ENCODE measurements at regions not wholly inside any gene's neighbourhood (a gene's known extent, or its start where the extent isn't known, plus 50 kb on each side); places are given as distances from the start of the nearest gene placed in this dataset.
A peak's percentile ranks its signal among the peaks of the same experiment; 100 is the strongest.

DNA sequence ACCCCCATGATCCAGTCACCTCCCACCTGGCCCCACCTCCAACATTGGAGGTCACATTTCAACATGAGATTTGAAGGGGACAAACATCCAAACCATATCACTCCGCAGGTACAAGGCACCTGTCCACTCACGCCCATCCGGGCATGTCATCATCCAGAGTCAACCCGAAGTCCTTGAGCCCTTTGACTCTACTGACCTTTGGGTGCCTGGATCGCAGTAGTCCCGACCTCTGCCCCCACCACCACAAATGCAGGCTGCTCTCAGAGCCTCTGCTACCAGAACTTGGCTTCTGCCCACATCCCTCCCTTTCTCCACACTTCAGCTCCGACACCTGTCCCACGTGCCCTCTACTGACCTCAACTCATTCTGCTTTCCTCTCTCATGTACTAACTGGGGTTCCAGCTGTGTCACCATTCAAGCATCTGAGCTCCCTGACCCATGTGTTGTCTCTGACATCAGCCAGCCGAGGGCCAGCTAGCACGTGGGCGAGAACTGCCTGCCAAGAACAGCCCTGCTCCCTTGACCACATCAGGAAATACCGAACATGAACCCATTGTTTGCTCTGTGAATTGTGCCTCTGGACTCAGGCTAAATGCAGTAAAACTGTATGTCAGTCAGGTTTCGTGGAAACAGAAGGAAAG is 498.3 kb upstream of the SULF2 start (continued):
- no peak for TF ChIP-seq THAP9 (CRISPR knock-in tag; IDR thresholded peaks at IDR 0.05; ENCODE audit: borderline replicate concordance)
- TF ChIP-seq, protein P1, sequence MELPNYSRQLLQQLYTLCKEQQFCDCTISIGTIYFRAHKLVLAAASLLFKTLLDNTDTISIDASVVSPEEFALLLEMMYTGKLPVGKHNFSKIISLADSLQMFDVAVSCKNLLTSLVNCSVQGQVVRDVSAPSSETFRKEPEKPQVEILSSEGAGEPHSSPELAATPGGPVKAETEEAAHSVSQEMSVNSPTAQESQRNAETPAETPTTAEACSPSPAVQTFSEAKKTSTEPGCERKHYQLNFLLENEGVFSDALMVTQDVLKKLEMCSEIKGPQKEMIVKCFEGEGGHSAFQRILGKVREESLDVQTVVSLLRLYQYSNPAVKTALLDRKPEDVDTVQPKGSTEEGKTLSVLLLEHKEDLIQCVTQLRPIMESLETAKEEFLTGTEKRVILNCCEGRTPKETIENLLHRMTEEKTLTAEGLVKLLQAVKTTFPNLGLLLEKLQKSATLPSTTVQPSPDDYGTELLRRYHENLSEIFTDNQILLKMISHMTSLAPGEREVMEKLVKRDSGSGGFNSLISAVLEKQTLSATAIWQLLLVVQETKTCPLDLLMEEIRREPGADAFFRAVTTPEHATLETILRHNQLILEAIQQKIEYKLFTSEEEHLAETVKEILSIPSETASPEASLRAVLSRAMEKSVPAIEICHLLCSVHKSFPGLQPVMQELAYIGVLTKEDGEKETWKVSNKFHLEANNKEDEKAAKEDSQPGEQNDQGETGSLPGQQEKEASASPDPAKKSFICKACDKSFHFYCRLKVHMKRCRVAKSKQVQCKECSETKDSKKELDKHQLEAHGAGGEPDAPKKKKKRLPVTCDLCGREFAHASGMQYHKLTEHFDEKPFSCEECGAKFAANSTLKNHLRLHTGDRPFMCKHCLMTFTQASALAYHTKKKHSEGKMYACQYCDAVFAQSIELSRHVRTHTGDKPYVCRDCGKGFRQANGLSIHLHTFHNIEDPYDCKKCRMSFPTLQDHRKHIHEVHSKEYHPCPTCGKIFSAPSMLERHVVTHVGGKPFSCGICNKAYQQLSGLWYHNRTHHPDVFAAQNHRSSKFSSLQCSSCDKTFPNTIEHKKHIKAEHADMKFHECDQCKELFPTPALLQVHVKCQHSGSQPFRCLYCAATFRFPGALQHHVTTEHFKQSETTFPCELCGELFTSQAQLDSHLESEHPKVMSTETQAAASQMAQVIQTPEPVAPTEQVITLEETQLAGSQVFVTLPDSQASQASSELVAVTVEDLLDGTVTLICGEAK (IDR thresholded peaks at IDR 0.05): no peak
- TF ChIP-seq, protein P1 (CRISPR knock-in tag; IDR thresholded peaks at IDR 0.05): peak; percentile 77
- TF ChIP-seq KDM3A (CRISPR knock-in tag; IDR thresholded peaks at IDR 0.05; ENCODE audit: low read depth): no peak
- TF ChIP-seq ZNF605 (CRISPR knock-in tag; IDR thresholded peaks at IDR 0.05): peak; percentile 89
- peak; percentile 56; the same call in 1 of the 2 replicates for TF ChIP-seq TBX3 (IDR thresholded peaks at IDR 0.05; ENCODE audit: borderline replicate concordance)
- TF ChIP-seq, protein P2, sequence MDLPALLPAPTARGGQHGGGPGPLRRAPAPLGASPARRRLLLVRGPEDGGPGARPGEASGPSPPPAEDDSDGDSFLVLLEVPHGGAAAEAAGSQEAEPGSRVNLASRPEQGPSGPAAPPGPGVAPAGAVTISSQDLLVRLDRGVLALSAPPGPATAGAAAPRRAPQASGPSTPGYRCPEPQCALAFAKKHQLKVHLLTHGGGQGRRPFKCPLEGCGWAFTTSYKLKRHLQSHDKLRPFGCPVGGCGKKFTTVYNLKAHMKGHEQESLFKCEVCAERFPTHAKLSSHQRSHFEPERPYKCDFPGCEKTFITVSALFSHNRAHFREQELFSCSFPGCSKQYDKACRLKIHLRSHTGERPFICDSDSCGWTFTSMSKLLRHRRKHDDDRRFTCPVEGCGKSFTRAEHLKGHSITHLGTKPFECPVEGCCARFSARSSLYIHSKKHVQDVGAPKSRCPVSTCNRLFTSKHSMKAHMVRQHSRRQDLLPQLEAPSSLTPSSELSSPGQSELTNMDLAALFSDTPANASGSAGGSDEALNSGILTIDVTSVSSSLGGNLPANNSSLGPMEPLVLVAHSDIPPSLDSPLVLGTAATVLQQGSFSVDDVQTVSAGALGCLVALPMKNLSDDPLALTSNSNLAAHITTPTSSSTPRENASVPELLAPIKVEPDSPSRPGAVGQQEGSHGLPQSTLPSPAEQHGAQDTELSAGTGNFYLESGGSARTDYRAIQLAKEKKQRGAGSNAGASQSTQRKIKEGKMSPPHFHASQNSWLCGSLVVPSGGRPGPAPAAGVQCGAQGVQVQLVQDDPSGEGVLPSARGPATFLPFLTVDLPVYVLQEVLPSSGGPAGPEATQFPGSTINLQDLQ (CRISPR knock-in tag; IDR thresholded peaks at IDR 0.05): no peak
- TF ChIP-seq ZC3H4 (CRISPR knock-in tag; IDR thresholded peaks at IDR 0.05; ENCODE audit: borderline replicate concordance): no peak
